AG08395 (cell line): ENCODE measurements at regions not wholly inside any gene's neighbourhood (a gene's known extent, or its start where the extent isn't known, plus 50 kb on each side); places are given as distances from the start of the nearest gene placed in this dataset.

Source experiments
- DNase-seq: peaks from one replicate; pipeline ENCODE4 v3.0.0; 2012; ENCODE audit warnings: mixed read lengths, low spot score

GRCh38 chr3:87175732-87176131, 51.4 kb upstream of the CHMP2B start:
- DNase-seq = no peak

DNA sequence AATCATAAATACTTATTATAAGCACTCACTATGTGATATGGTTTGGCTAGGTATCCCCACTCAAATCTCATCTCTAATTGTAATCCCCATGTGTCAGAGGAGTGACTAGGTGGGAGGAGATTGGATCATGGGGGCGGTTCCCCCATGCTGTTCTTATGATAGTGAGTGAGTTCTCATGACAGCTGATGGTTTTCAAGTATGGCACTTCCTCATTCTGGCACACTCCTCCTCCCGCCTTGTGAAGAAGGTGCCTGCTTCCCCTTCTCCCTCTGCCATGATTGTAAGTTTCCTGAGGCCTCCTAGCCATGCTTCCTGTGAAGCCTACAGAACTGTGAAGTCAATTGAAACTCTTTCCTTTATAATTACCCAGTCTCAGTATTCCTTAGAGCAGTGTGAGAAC, 53.3 kb upstream of the CHMP2B start:
- no peak for DNase-seq

DNA sequence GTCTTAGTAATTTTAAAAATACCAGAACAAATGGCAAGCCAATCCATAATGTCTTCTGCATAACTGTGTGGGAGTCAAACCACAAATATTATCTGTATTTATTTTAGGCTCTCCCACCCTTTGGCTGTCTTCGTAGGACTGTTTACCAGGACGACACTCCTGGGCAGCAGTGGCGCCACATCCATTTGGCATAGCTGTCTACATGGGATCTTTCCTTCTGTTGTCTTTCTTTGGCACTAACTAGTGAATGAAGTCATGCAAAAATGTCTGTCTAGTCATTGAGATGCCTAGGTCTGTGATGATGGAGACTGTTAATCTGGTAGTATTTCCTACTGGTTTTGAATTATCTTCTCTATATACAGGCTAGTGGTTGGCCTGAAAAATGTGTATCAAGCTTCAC, 54.0 kb upstream of the CHMP2B start:
- DNase-seq = no peak

DNA sequence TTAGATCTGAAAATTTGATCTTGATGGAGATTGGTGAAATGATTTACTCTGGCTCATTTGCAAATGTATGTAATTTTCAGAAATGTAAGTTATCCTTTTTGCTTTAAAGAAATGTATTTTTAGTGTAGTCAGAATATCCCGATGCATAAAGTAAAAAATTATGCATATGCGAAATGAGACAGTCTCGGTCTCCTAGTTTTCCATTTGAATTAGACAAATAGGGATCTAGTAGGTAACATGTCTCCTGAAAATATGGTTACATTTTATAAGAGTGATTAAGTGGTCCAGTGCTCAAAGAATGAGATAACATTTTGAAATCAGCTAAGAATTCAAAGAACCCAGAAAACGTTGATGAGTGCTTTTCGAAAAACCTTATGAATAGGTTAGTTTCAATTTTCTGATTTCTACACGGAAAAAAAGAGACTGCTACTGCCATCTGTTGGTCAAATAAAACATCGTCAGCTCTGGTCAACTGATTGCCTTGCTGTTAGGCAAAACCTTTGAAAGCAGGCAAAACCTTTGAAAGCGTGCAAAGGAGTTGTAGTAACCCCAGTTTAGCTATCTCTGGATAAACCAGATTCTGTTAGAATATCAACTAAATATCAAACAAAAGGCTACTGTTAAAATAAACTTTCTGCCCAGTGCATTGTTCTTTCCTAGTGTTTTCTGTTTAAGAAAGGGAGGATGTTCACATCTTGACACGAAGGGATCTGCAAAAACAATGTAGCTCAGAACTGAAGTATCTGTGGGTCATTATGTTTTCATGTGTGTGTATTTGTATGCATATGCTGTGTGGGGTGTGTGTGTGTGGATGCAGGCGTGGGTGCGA, 59.3 kb upstream of the CHMP2B start:
- DNase-seq = peak; percentile 28

- DNase-seq = no peak
These were observed 62.9 kb upstream of the CHMP2B start for GRCh38 chr3:87164245-87164644.

DNA sequence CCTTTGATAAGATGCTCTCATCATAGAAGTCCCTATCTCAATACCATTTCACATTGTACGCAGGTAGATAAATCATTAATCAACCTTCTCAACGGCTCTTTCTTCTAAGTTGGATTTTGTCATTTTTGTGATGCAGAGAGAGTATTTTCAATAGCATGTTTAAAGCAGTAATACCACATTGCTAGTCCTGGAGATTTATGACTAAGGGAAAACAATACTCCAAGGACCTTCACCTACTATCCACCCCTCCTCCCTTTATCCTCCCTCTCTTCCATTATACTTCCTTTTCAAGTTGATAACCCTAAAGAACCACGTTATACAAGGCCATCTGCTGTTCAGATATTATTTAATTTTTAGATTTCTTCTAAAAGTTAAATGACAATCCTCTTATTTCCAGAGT, 65.3 kb upstream of the CHMP2B start:
- no peak for DNase-seq

DNA sequence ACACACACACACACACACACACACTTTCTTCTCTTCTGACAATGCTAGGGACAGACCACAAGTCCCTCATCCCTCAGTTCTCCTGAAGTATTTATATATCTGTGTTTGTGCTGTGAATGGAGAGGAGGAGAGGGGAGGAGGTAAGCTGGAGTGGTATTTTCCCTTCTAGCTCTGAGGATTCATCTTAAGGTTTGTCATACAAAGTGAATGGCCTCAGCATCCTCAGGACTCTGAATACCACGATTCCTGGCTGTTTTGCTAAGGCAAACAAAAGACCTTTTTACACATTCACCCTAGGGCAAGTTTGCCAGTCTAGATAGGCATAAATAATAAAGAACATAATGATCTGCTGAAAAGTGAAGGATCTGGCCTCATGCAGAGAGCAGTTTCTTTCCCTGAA, 65.7 kb upstream of the CHMP2B start:
- DNase-seq = no peak

DNA sequence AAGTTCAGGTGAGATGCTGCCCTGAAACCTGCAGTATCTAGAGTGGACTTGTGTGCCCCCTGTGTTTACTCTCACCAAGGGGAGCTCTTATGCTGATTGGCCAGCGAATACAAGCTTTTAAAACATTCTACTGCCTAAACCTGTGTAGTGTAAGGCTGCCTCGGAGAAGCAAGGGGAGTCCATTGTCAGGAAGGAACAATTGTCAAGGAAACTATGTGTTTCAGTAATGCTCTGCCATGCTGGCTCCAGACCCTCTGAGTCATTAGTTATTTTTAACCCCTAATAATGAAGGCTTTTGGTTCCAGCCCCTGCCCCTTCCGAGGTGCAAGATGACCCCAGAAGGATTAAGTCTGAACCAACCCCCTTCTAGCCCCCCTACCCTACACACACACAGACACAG, 66.1 kb upstream of the CHMP2B start:
- DNase-seq = no peak

DNA sequence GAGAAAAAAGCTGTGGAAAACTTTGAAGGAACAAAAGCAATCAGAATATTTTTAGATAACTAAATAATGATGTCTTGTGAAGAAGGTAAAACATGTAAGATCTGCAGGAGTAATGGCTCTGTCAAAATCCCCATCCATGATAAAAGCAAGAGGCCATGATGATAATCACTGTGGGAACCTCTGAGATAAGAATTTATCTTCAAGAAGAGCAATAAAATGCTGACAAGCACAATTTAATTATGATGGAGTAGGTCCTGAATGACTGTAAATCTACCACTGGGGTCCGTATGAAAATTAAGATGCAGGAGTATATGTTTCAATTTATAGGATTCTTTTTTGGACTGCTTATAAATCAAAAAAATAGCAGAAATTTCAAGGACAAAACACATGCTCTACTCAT, 68.3 kb upstream of the CHMP2B start:
- DNase-seq = no peak

DNA sequence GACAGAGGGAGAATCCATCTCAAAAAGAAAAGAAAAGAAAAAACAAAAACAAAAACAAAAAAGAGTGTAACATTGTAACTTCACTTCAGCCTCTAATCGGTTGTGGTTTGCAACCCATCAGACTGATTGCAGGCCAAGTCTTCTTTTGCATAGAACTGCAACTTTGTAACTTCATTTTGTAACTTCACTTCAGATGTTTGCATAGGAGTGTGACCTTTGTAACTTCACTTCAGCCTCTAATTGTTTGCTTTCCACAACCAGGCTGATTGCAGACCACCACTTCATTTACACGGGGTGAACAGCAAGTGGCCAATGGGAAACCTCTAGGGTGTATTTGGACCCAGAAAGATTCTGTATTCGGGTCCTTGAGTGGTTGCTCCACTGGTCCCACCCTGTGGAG, 79.1 kb upstream of the CHMP2B start:
- no peak for DNase-seq

DNA sequence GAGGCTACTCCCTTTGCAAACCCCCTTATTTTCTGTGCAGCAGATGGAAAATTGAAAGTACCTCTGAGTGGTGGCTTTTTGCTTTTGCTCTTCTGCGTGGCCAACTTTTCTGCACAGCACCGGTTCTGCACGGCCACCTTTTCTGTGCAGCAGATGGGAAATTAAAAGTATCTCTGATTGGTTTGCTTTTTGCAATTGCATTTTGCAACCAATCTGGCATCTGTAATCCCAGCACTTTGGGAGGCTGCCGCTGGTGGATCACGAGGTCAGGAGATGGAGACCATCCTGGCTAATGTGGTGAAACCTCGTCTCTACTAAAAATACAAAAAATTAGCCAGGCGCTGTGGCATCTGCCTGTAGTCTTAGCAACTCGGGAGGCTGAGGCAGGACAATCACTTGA, 79.5 kb upstream of the CHMP2B start:
- no peak for DNase-seq

GRCh38 chr3:87145553-87145952, 81.6 kb upstream of the CHMP2B start:
- peak; percentile 18 for DNase-seq

- DNase-seq = no peak
These were observed 91.0 kb upstream of the CHMP2B start for GRCh38 chr3:87136066-87136596.

DNA sequence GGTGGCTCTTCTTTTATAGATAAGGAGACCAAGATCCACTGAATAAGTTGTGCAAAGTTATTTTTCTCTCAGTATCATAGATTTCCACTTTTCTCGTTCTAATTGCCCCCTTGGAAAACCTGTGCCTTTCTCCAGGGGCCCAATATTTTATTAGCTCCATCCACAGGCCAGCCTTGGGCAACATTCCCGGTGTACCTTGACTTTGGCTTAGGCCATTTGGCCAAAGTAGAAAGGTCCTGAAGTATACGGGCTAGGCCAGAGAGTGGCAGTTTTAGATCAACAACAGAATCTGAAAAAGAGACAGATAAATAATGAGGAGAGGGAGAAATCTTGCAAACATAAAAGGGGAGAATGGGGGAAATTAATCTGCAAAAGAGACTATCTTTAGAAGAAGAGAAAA, 91.7 kb upstream of the CHMP2B start:
- no peak for DNase-seq

GRCh38 chr3:87132801-87133200, 94.3 kb upstream of the CHMP2B start:
- no peak for DNase-seq

- no peak for DNase-seq
These were observed 99.1 kb upstream of the CHMP2B start for GRCh38 chr3:87128006-87128405.

DNA sequence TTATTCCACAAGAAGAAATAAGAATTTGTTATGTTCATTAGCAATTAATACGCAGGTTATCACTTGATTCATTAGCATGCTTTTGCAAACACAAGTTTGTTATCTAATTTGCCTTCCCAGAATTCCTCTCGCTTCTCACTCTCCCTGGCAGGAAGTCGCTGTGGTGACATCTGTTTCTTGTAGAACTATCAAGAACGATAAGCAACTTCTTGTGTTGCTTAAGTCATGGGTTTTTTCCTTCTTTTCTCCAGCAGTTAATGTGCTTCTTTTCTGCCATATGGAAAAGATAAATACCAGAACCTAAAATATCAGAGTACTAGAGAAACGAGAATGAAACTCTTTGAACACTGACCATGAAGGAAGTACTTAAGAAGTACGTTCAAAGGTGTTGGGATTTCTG, 99.8 kb upstream of the CHMP2B start:
- no peak for DNase-seq

DNA sequence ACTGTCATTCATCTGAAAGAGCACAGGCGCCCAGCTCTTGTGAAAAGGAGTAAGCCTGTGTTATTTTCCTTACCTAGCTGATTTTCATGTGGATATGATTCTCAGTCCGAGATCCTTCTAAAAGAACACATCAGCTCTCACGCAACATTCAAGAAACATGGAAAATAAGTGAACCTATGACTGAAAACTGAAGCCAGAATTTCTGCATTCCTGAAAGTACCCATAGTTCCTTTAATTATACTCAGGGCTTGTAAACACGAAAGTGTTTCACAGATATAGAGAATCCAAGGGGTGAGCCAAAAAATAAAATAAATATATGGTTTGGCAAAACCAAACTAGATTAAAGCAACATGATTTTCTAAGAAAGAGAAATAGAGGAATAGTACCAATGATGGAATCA, 100.8 kb upstream of the CHMP2B start:
- no peak for DNase-seq

- DNase-seq = no peak
These were observed 102.0 kb upstream of the CHMP2B start for GRCh38 chr3:87125116-87125515.

- no peak for DNase-seq
These were observed 104.3 kb upstream of the CHMP2B start for GRCh38 chr3:87122766-87123165.

DNA sequence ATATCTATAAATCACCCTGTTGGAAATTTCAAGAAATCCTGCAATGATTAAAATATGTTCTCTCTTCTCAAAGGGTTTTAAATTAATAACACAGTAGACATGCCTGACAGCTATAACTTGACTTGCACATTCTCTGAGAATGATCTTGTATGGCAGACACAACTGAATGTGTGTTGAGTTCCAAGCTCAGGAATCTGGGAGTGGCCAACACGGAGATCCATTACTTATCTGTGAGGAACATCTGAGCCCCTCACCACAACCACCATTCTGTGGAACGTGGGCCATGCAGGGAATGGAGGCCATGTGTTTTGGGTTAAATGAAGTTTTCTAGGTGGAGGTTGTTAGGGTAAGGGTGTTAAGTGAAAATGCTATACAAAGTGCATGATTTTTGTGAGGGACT, 105.3 kb upstream of the CHMP2B start:
- no peak for DNase-seq

- DNase-seq = no peak
These were observed 106.2 kb upstream of the CHMP2B start for GRCh38 chr3:87120881-87121280.

DNA sequence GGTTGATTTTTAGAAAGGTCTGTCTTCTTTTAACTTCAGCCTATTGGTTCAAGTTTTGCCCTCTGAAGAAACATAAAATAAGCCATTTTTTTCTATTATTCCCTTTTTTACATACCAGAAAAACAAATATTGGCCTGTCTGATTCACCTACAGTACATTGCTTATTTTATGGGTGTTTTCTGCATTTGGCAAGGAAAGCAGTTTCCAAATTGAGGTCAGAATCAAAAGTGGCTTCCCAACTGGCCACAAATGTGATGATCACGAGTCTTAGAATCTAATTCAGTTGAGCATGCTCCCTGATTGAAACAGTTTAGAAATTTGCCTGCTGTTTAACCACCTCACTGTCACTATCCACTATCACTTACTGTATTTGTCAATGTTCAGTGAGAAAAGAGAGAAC, 106.9 kb upstream of the CHMP2B start:
- DNase-seq = no peak

- no peak for DNase-seq
These were observed 117.6 kb upstream of the CHMP2B start for GRCh38 chr3:87109465-87109864.
